ENCODE measurements at regions not wholly inside any gene's neighbourhood (a gene's known extent, or its start where the extent isn't known, plus 50 kb on each side); places are given as distances from the start of the nearest gene placed in this dataset.

DNA sequence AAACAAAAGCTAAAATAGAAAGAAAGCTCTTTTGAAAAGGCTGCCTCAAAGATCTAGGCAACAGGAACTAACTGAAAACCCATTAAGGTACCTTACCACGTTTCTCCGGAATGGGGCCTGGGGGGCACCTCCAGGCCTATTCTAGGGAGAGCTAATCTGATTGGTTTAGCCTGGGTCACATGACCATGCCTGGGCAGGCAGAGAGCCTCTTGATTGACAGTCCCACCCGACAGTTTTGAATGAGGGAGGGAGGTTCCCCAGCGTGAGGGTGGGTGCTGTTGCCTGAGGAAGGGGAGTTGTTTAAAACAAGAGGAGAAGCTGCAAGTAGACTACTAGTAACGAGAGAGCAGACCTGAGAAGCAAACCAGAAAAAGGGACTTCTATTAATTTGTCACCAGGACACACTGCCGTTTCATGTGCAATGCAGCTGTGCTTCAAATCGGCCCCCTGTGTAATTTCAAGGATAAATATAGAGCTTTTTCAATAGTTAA lies 143.4 kb upstream of the HS3ST2 start:
- TF ChIP-seq, protein P1, sequence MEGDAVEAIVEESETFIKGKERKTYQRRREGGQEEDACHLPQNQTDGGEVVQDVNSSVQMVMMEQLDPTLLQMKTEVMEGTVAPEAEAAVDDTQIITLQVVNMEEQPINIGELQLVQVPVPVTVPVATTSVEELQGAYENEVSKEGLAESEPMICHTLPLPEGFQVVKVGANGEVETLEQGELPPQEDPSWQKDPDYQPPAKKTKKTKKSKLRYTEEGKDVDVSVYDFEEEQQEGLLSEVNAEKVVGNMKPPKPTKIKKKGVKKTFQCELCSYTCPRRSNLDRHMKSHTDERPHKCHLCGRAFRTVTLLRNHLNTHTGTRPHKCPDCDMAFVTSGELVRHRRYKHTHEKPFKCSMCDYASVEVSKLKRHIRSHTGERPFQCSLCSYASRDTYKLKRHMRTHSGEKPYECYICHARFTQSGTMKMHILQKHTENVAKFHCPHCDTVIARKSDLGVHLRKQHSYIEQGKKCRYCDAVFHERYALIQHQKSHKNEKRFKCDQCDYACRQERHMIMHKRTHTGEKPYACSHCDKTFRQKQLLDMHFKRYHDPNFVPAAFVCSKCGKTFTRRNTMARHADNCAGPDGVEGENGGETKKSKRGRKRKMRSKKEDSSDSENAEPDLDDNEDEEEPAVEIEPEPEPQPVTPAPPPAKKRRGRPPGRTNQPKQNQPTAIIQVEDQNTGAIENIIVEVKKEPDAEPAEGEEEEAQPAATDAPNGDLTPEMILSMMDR (IDR thresholded peaks at IDR 0.05) = no peak
- no peak for TF ChIP-seq POLR2A (IDR thresholded peaks at IDR 0.05)
